ENCODE measurements at regions not wholly inside any gene's neighbourhood (a gene's known extent, or its start where the extent isn't known, plus 50 kb on each side); places are given as distances from the start of the nearest gene placed in this dataset.
"Not testable (repeated sequence)": the region's sequence is repeated elsewhere in the genome, so short reads cannot be mapped to it uniquely, and the experiment has no call there.

GRCh38 chr10:77740396-77740795 lies 102.8 kb upstream of the KCNMA1 start:
- DNase-seq; intact Hi-C loops (cut with DNase I); ATAC-seq: not testable (repeated sequence)

- ATAC-seq (no peak), DNase-seq (no peak)
- intact Hi-C loops (cut with DNase I) = no loop called here
These were observed 101.0 kb upstream of the KCNMA1 start for GRCh38 chr10:77738496-77739158.

- DNase-seq (no peak), ATAC-seq (no peak)
- intact Hi-C loops (cut with DNase I) = no loop called here
These were observed 100.0 kb upstream of the KCNMA1 start for GRCh38 chr10:77737608-77738007.

GRCh38 chr10:77735136-77735535 lies 97.5 kb upstream of the KCNMA1 start:
- intact Hi-C loops (cut with DNase I); ATAC-seq; DNase-seq: not testable (repeated sequence)

- intact Hi-C loops (cut with DNase I) = no loop called here
- DNase-seq = no peak
These were observed 94.8 kb upstream of the KCNMA1 start for GRCh38 chr10:77732213-77733003.

GRCh38 chr10:77727481-77727880 lies 89.9 kb upstream of the KCNMA1 start:
- intact Hi-C loops (cut with DNase I) = no loop called here
- no peak for ATAC-seq
- DNase-seq = no peak

More at GRCh38 chr10:77732213-77733003, 94.8 kb upstream of the KCNMA1 start:
- no peak for ATAC-seq

GRCh38 chr10:77726732-77727131 lies 89.1 kb upstream of the KCNMA1 start:
- intact Hi-C loops (cut with DNase I) = no loop called here
- DNase-seq = no peak
- no peak for ATAC-seq

- intact Hi-C loops (cut with DNase I) = no loop called here
- ATAC-seq = no peak
- no peak for DNase-seq
These were observed 88.7 kb upstream of the KCNMA1 start for GRCh38 chr10:77726301-77726700.

GRCh38 chr10:77724820-77725219 lies 87.2 kb upstream of the KCNMA1 start:
- no peak for DNase-seq
- intact Hi-C loops (cut with DNase I) = no loop called here
- ATAC-seq = no peak

GRCh38 chr10:77723376-77723775 lies 85.8 kb upstream of the KCNMA1 start:
- intact Hi-C loops (cut with DNase I) = no loop called here
- no peak for DNase-seq
- ATAC-seq = no peak

GRCh38 chr10:77722956-77723355 lies 85.3 kb upstream of the KCNMA1 start:
- DNase-seq; intact Hi-C loops (cut with DNase I); ATAC-seq: not testable (repeated sequence)

- intact Hi-C loops (cut with DNase I) = no loop called here
- no peak for DNase-seq
- ATAC-seq = no peak
These were observed 84.2 kb upstream of the KCNMA1 start for GRCh38 chr10:77721815-77722214.

GRCh38 chr10:77718957-77719356 lies 81.3 kb upstream of the KCNMA1 start:
- ATAC-seq (no peak), DNase-seq (no peak)
- intact Hi-C loops (cut with DNase I) = loop anchor here in 1 of 2 donors (10.0 kb wide), 1 partner anchor 554 kb away; no protein-coding TSS in a partner anchor

- intact Hi-C loops (cut with DNase I) = loop anchor here in 1 of 2 donors (10.0 kb wide), 1 partner anchor 554 kb away; no protein-coding TSS in a partner anchor
- ATAC-seq, DNase-seq: not testable (repeated sequence)
These were observed 80.7 kb upstream of the KCNMA1 start for GRCh38 chr10:77718312-77718711.

- intact Hi-C loops (cut with DNase I) = loop anchor here in 1 of 2 donors (10.0 kb wide), 1 partner anchor 553 kb away; no protein-coding TSS in a partner anchor
- DNase-seq (no peak), ATAC-seq (no peak)
These were observed 79.7 kb upstream of the KCNMA1 start for GRCh38 chr10:77717336-77717735.

- ATAC-seq (no peak), DNase-seq (no peak)
- intact Hi-C loops (cut with DNase I) = loop anchor here in 1 of 2 donors (10.0 kb wide), 1 partner anchor 552 kb away; no protein-coding TSS in a partner anchor
These were observed 79.1 kb upstream of the KCNMA1 start for GRCh38 chr10:77716458-77717317.

GRCh38 chr10:77715536-77715935 lies 77.9 kb upstream of the KCNMA1 start:
- intact Hi-C loops (cut with DNase I) = loop anchor here in 1 of 2 donors (10.0 kb wide), 1 partner anchor 551 kb away; no protein-coding TSS in a partner anchor
- DNase-seq (no peak), ATAC-seq (no peak)

- intact Hi-C loops (cut with DNase I) = loop anchor here in 1 of 2 donors (10.0 kb wide), 1 partner anchor 550 kb away; no protein-coding TSS in a partner anchor
- DNase-seq (no peak), ATAC-seq (no peak)
These were observed 77.5 kb upstream of the KCNMA1 start for GRCh38 chr10:77715088-77715487.
